Posterior cingulate gyrus (tissue), 11 donors: ENCODE measurements at regions not wholly inside any gene's neighbourhood (a gene's known extent, or its start where the extent isn't known, plus 50 kb on each side); places are given as distances from the start of the nearest gene placed in this dataset.

Source experiments
- DNase-seq, 10 donors: peaks; one replicate each; pipeline versions ENCODE4 v3.0.0 to v3.0.0-alpha.2; 2020 to 2021; ENCODE audit warnings: mixed read lengths in 3 of 10
- intact Hi-C: fragments of 100-400 bp; cut with DNase I; formaldehyde crosslinking; loops from one replicate; pipeline ENCODE4 v1.15.1; 2023

DNA sequence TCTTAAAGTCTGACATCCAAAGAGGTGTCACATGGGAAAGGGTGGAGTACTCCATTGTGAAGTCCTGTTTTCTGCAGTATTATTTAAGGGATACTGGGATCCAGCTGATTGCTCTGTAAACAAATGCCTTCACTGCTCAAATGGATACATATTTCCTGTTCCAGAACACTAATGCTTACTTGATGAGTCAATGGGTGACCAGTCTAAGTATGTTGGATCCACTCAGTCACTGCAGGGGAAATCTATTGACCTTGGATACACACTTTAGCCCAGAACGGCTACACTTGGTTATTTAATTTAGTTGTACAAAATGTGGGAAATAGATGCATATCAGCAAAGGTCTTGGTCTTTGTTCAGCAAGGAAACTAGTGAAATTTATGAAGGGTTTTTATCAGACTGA is 261.4 kb downstream of the MAP2K4 start:
- DNase-seq = no peak
- intact Hi-C loops = no loop called here

DNA sequence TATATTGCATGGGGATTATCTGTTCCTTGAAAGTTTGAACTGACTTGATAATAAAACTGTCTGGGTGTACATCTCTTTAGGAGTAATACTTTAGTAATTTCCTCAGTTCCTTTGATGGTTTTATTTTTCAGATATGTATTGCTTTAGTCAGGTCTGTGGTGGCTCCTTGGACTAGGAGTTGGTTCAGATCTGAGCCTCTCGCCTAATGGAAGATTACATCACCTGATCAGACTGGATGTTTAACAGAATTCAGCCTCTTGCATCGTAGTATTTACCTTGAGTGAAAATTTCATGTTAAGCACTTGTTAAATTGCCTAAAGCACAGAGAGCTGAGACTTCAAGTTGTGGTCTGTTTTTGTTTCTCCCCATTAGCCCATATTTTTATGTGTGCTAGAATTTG is 267.3 kb downstream of the MAP2K4 start:
- no peak for DNase-seq
- intact Hi-C loops = no loop called here

DNA sequence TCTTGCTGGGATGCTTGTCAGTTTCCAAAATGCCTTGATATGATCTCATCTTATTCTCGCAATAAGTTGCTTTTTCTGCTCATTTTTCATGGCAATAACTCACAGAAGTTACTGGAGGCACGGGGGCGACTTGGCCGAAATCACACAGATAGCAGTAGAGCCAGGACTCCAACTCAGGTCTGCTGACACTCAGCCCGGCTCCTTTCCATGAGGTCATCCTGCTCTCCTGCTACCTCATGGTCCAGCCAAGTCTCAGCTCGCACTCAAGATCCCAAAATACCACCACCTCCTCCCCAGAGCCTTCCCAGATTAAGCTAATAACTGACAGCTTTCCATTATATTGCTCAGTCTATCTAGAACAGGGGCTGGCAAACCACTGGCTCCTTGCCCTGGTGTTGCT is 269.5 kb downstream of the MAP2K4 start:
- DNase-seq = peak in 1 of 10 donors; percentile 63
- intact Hi-C loops = no loop called here

- peak in 2 of 10 donors; percentile 30 to 78 for DNase-seq
Measured at GRCh38 chr17:12296209-12296625, 275.5 kb downstream of the MAP2K4 start.

GRCh38 chr17:12301551-12301950 is 280.9 kb downstream of the MAP2K4 start:
- intact Hi-C loops = no loop called here
- no peak for DNase-seq

More at GRCh38 chr17:12296209-12296625, 275.5 kb downstream of the MAP2K4 start:
- intact Hi-C loops = no loop called here

DNA sequence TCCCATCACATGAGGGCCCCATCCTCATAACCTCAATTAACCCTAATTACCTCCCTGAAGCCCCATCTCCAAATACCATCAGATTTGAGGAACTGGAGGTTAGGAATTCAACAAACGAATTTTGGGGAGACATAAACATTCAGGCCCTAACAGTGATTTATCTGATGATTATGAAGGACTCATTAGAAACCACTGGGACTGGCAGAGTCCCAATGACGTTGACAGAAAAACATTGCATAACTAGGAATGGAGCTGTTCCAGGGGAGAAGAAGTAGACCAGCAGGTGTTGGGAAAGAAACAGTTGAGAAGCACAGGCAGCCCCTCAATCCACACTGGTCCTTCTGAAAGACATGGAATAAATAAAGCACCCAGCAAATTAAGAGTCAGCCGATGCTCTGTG is 282.0 kb downstream of the MAP2K4 start:
- DNase-seq = no peak
- intact Hi-C loops = no loop called here

- DNase-seq = no peak
- intact Hi-C loops = no loop called here
Measured at GRCh38 chr17:12310811-12311210, 290.1 kb downstream of the MAP2K4 start.

DNA sequence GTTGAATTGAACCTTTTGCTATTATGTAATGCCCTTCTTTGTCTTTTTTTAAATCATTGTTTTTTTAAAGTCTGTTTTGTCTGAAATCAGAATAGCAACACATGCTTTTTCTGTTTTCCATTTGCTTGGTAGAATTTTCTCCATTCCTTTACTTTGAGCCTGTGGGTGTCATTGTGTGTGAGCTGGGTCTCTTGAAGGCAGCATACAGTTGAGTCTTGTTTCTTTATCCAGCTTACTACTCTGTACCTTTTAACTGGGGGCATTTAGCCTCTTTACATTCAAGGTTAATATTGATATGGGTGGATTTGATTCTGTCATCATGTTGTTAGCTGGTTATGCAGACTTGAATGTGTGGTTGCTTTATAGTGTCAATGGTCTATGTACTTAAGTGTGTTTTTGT is 292.0 kb downstream of the MAP2K4 start:
- intact Hi-C loops = no loop called here
- no peak for DNase-seq

DNA sequence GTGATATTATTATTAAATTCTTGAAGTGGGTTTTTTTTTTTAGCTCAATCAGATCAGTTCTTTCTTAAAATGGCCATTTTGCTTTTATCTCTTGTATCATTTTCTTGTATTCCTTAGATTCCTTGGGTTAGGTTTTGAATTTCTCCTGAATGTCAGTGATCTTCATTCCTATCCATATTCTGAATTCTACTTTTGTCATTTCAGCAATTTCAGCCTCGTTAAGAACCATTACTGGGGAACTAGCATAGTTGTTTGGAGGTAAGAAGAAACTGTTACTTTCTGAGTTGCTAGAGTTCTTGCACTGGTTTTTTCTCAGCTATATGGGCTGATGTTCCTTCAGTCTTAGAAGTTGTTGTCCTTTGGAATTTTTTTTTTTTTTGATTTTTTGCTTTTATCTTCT is 293.1 kb downstream of the MAP2K4 start:
- DNase-seq = no peak
- intact Hi-C loops = no loop called here

GRCh38 chr17:12316021-12316420 is 295.3 kb downstream of the MAP2K4 start:
- DNase-seq = no peak
- intact Hi-C loops = no loop called here

DNA sequence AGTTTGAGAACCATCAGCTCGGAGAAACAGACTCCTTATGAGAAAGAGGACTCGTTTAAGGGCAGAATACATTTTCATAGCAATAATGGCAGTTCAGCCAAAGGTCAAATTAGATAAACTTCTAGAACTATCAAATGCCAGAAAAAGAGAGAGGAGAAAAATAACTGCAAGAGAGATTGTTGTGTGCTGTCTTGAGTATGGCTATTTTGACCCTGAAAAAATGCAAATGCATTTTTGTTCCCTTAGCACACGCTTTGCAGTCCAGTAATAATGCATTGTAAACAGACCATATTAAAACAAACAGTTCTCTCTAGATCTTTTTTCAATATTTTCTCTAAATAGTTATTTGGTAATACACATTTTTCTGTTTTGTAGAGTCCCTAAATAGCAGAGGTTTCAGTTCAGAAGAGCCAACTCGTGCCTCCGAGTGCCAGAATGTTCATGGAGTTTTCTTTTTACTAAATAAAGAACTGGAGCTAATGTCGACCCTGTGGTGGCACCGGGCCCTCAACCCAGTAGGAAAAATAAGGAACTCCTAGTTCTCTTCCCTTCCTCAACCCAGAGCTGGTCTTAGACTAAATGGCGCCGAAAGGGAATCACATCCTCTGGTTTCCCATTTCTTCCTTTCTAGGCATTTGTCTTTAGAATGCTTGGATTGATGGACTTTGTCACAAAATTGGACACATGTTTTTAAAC is 298.0 kb downstream of the MAP2K4 start:
- intact Hi-C loops = no loop called here
- DNase-seq = no peak

DNA sequence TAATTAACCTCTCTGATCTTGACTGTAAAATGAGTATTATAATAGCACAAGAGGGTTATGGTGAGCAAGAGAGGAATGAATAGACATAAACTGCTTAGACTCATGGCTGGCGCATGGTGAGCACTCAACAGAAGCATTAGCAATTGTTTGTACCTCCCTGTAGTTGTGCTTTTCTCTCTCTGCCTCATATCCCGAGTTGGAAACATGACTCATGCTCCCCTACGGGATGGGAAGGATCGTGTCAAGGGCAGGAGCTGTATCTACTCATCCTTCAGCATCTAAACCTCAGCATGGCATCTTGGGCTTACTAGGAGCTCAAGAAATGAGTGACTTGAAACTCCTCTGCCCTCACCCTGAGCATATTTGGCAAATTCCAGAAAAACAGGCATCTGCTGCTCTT is 299.6 kb downstream of the MAP2K4 start:
- intact Hi-C loops = no loop called here

GRCh38 chr17:12328204-12328603 is 307.5 kb downstream of the MAP2K4 start:
- intact Hi-C loops = no loop called here

More for the DNA sequence above, 299.6 kb downstream of the MAP2K4 start:
- DNase-seq = no peak

GRCh38 chr17:12330456-12330855 is 309.8 kb downstream of the MAP2K4 start:
- no peak for DNase-seq
- intact Hi-C loops = no loop called here

More at GRCh38 chr17:12328204-12328603, 307.5 kb downstream of the MAP2K4 start:
- DNase-seq = no peak

DNA sequence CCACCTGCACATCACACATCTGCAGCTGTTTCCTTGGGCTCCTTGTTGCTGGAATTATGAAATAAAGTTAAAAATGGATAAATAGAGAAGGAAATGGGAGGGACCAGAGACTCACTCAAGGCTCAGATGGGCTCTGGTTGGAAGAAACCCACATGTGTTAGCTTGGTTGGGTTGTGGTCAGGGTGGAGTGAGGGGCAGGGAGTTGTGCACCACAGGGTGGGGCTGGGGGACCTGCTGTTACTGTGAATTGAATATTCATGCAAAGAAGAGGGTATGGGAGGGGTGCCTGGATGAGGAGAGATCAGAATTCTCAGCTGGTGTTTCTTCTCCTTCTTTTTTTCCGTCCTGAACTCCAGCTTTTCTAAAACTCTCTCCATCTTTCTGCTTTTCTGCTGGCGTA is 320.7 kb downstream of the MAP2K4 start:
- intact Hi-C loops = no loop called here
- DNase-seq = no peak

DNA sequence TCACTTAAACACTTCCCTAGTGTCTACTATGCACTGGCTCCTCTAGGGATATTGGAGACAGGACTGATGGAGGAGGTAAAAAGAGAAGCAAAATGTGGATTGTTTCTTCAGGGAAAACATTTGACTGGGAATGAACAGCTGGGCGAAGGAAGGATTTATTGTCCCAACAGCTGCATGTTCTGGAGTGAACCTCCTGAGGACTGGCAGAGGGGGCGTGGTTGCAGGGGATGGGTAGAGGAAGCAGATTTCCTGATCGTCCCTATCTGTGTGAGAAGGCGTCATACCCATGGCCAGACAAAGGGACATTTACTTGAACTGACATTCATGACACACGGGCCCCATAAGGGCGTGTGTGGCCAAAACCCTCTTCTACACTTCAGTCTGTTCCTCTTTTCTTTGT is 321.5 kb downstream of the MAP2K4 start:
- no peak for DNase-seq
- intact Hi-C loops = no loop called here

DNA sequence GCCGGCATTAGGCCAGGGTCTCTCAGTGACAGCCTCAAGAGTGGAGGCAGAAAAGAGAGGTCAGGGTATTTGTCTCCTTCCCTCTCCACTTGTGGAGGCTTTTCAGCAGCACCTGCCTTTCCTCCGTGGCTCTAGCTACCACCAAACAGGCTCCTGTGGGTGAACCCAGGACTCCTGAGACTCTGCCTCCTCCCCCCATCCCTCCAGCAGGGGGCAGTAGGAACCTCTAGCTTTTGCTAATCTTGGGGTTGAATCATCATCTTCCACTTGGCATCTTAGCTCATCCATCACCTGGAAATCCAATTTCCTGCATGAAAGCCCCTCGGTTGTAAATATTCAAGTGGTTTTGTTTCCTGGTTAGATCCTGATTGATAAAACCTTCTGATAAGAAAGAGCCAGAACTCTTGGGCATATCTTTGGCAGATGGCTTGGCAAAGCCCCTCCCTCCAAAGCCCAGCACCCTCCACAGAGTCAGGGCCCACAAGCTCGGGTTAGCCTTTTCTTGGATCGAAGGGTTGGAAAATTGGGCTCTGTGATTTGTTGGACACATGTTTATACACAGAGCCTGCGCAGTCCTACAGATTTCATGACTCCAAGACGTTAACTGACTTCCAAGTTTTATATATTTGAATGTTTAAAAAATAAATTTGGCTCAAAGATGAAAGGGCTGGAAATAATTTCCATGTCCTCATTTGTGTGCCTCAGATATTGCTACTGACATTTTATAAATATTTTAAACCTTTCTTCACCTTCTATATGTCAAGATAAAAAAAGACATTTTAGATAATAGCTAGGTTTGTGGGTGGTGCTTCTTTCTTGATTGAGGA is 322.1 kb downstream of the MAP2K4 start:
- DNase-seq = no peak

GRCh38 chr17:12348476-12348875 is 317.2 kb upstream of the MYOCD start:
- no peak for DNase-seq
- intact Hi-C loops = no loop called here

More for the DNA sequence above, 322.1 kb downstream of the MAP2K4 start:
- intact Hi-C loops = no loop called here

DNA sequence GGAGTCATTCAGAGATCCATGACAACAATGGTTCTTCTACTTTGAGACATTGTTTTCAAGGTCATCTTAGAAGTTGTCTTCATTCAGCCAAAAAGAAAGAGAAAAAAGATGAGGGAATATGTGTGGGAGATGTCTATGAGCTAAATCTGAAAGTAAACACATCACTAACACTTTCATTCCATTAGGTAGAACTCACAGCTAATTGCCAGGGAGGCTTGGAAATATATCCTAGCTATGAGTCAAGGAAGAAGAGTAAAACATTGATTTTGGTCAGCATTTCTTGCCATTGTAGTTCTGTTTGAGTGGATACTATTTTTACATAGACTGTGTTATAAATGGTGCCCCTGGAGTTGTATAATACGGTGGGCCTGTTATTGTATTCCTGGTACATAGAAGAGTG is 316.4 kb upstream of the MYOCD start:
- DNase-seq = no peak
- intact Hi-C loops = no loop called here

- no peak for DNase-seq
- intact Hi-C loops = no loop called here
Measured at GRCh38 chr17:12352127-12352526, 313.6 kb upstream of the MYOCD start.

GRCh38 chr17:12357600-12357999 is 308.1 kb upstream of the MYOCD start:
- DNase-seq = no peak
- intact Hi-C loops = no loop called here

DNA sequence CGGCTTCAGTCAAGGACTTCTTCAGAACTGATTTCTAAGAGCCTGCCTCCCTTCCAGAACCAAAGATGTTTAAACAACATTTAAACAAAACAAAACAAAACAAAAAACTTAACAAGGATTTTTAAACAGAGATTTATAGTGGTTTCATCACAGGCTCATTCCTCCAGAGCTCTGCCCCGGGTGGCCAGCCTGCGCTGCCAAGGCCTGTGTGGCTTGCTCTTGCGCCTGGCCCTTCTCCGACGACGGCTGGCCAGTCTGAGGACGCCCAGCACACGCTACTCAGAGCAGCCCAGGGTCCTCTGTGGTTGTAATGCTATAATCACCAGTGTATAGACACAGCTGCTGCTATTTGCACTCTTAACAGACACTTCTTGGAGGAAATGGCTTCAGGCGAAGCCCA is 307.2 kb upstream of the MYOCD start:
- no peak for DNase-seq

More for the DNA sequence above, 307.2 kb upstream of the MYOCD start:
- intact Hi-C loops = no loop called here
